Neuronal stem cell (in vitro differentiated cells): ENCODE measurements at regions not wholly inside any gene's neighbourhood (a gene's known extent, or its start where the extent isn't known, plus 50 kb on each side); places are given as distances from the start of the nearest gene placed in this dataset.

Experiments
- DNase-seq: peaks from one replicate; pipeline ENCODE4 v3.0.0-alpha.2; 2013; ENCODE audit warnings: low spot score
- H2AFZ ChIP-seq: one replicate; pipeline ENCODE4 v1.6.1; 2013; ENCODE audit warnings: mild to moderate bottlenecking, low read length, inconsistent platforms
- H2AK5ac ChIP-seq: 2 replicates; pipeline ENCODE4 v1.6.1; 2013; ENCODE audit warnings: low read depth, mild to moderate bottlenecking, inconsistent platforms, low read length, moderate library complexity, mixed read lengths
- H2BK120ac ChIP-seq: 2 replicates; pipeline ENCODE4 v1.6.1; 2013; ENCODE audit warnings: low read depth, mild to moderate bottlenecking, inconsistent platforms, low read length, moderate library complexity, mixed read lengths
- H2BK12ac ChIP-seq: one replicate; pipeline ENCODE4 v1.6.1; 2013; ENCODE audit warnings: low read length, inconsistent platforms
- H2BK15ac ChIP-seq: 2 replicates; pipeline ENCODE4 v1.6.1; 2013; ENCODE audit warnings: mild to moderate bottlenecking, low read length, inconsistent platforms, mixed read lengths
- H2BK5ac ChIP-seq: one replicate; pipeline ENCODE4 v1.6.1; 2013; ENCODE audit warnings: inconsistent platforms, mild to moderate bottlenecking, low read length, moderate library complexity
- H3K14ac ChIP-seq: one replicate; pipeline ENCODE4 v1.6.1; 2013; ENCODE audit warnings: low read length, inconsistent platforms
- H3K18ac ChIP-seq: 2 replicates; pipeline ENCODE4 v1.6.1; 2013; ENCODE audit warnings: low read length, inconsistent platforms
- H3K23ac ChIP-seq: 2 replicates; pipeline ENCODE4 v1.6.1; 2013; ENCODE audit warnings: low read depth, mild to moderate bottlenecking, mixed read lengths, low read length, inconsistent platforms; ENCODE audit not compliant: poor library complexity
- H3K27ac ChIP-seq: replicated peaks from 3 replicates; pipeline ENCODE4 v1.5.1; 2013; ENCODE audit warnings: low read length, inconsistent platforms
- H3K27me3 ChIP-seq, 3 experiments: 2 replicates each; pipeline ENCODE4 v1.6.1; 2013; ENCODE audit warnings: low read length in 3 of 3, mild to moderate bottlenecking in 2 of 3, inconsistent platforms in 1 of 3, low read depth in 1 of 3, mixed read lengths in 1 of 3, moderate library complexity in 1 of 3; ENCODE audit not compliant: control insufficient read depth in 3 of 3, insufficient read depth in 3 of 3
- H3K36me3 ChIP-seq, 2 donors: replicated peaks in 1 of 2; 2 replicates each; pipeline ENCODE4 v1.6.1; 2013; ENCODE audit warnings: low read length in 2 of 2; ENCODE audit not compliant: control insufficient read depth in 2 of 2, insufficient read depth in 2 of 2
- H3K4ac ChIP-seq: 2 replicates; pipeline ENCODE4 v1.6.1; 2013; ENCODE audit warnings: inconsistent platforms, mild to moderate bottlenecking, low read length, moderate library complexity
- H3K4me1 ChIP-seq, 2 donors: 1 replicate in 1 of 2; 2 replicates in 1 of 2; pipeline ENCODE4 v1.6.1; 2013; ENCODE audit warnings: low read length in 2 of 2, low read depth in 1 of 2; ENCODE audit not compliant: control insufficient read depth in 2 of 2, insufficient read depth in 1 of 2
- H3K4me2 ChIP-seq: one replicate; pipeline ENCODE4 v1.6.1; 2013; ENCODE audit warnings: mild to moderate bottlenecking, low read length, inconsistent platforms; ENCODE audit not compliant: insufficient read depth, poor library complexity, severe bottlenecking
- H3K4me3 ChIP-seq, 2 donors: 2 replicates each; pipeline ENCODE4 v1.5.1; 2013; ENCODE audit warnings: low read length in 2 of 2, mild to moderate bottlenecking in 2 of 2, inconsistent platforms in 1 of 2, moderate library complexity in 1 of 2
- H3K79me1 ChIP-seq: one replicate; pipeline ENCODE4 v1.6.1; 2013; ENCODE audit warnings: low read depth, mild to moderate bottlenecking, inconsistent platforms, low read length, moderate library complexity
- H3K9ac ChIP-seq: one replicate; pipeline ENCODE4 v1.6.1; 2013; ENCODE audit warnings: mild to moderate bottlenecking, low read depth, low read length, inconsistent platforms; ENCODE audit not compliant: poor library complexity
- H3K9me3 ChIP-seq, 2 donors: replicated peaks in 1 of 2; 2 replicates each; pipeline versions ENCODE3 to v1.6.1; 2013; ENCODE audit warnings: low read length in 2 of 2, mild to moderate bottlenecking in 2 of 2, inconsistent platforms in 1 of 2, low read depth in 1 of 2, mixed read lengths in 1 of 2, moderate library complexity in 1 of 2; ENCODE audit not compliant: control insufficient read depth in 2 of 2, insufficient read depth in 1 of 2
- H4K8ac ChIP-seq: one replicate; pipeline ENCODE4 v1.6.1; 2013; ENCODE audit warnings: low read depth, mild to moderate bottlenecking, inconsistent platforms, low read length, moderate library complexity
- H4K91ac ChIP-seq: one replicate; pipeline ENCODE4 v1.6.1; 2013; ENCODE audit warnings: low read length, low read depth, mild to moderate bottlenecking, inconsistent platforms; ENCODE audit not compliant: poor library complexity
- WGBS, 2 donors: extraction: QIAGEN DNeasy Blood & Tissue Kit; methylation state at CpG; one replicate each; pipeline ENCODE4 v1.1.7; 2013; ENCODE audit warnings: missing lambda C conversion rate in 2 of 2, mixed read lengths in 1 of 2; ENCODE audit not compliant: insufficient read length in 2 of 2, insufficient replicate concordance in 1 of 2; ENCODE audit errors: extremely low coverage in 2 of 2; 5-methylcytosine and 5-hydroxymethylcytosine counted together

GRCh38 chr6:113182370-113183141, 674.6 kb upstream of the MARCKS start:
- Histone ChIP-seq H3K27me3 (no peaks in the 10 kb centered on the region), H2AK5ac (no peak overlapping the region), H2BK15ac (no peak overlapping the region), H3K27ac (no peak overlapping the region), H2BK120ac (no peak overlapping the region), H3K79me1 (no peaks in the 10 kb centered on the region), H3K18ac (no peak overlapping the region), H3K4me3 (no peak overlapping the region), H3K36me3 (no peaks in the 10 kb centered on the region), H2BK5ac (no peak overlapping the region), H4K91ac (no peak overlapping the region), H3K4ac (no peak overlapping the region), H3K14ac (no peak overlapping the region), H3K9me3 (peaks cover 0 to 8% of the 10 kb centered on the region in 2 donors), H2BK12ac (no peak overlapping the region), H3K23ac (no peak overlapping the region), H2AFZ (no peak overlapping the region), H3K4me1 (peaks cover 0 to 5% of the 10 kb centered on the region in 2 donors), H3K9ac (no peak overlapping the region), H4K8ac (no peak overlapping the region), H3K4me2 (no peak overlapping the region)
- DNase-seq = no peak
- WGBS, 2 donors = no CpG with 5 or more reads among the region's 3 CpGs

GRCh38 chr6:113184291-113184690, 672.9 kb upstream of the MARCKS start:
- Histone ChIP-seq H3K36me3 (no peaks in the 10 kb centered on the region), H3K79me1 (no peaks in the 10 kb centered on the region), H3K4me2 (no peak overlapping the region), H3K23ac (no peak overlapping the region), H2AFZ (no peak overlapping the region), H3K27ac (no peak overlapping the region), H3K4me1 (peaks cover 0 to 5% of the 10 kb centered on the region in 2 donors), H2BK120ac (no peak overlapping the region), H4K91ac (no peak overlapping the region), H4K8ac (no peak overlapping the region), H3K4ac (no peak overlapping the region), H3K9ac (no peak overlapping the region), H2BK15ac (no peak overlapping the region), H2BK5ac (no peak overlapping the region), H3K9me3 (peaks cover 0 to 8% of the 10 kb centered on the region in 2 donors), H3K27me3 (no peaks in the 10 kb centered on the region), H2AK5ac (no peak overlapping the region), H3K18ac (no peak overlapping the region), H2BK12ac (no peak overlapping the region), H3K4me3 (no peak overlapping the region), H3K14ac (no peak overlapping the region)
- no CpG with 5 or more reads among the region's 3 CpGs for WGBS, 2 donors
- DNase-seq = no peak

GRCh38 chr6:113184736-113185135, 672.4 kb upstream of the MARCKS start:
- H3K4me2 ChIP-seq = no peak overlapping the region
- no peak overlapping the region for H3K14ac ChIP-seq
- H3K27me3 ChIP-seq = no peaks in the 10 kb centered on the region
- H2AK5ac ChIP-seq = no peak overlapping the region
- DNase-seq = no peak
- peaks cover 0 to 8% of the 10 kb centered on the region in 2 donors for H3K9me3 ChIP-seq
- no peak overlapping the region for H3K4me3 ChIP-seq
- no peak overlapping the region for H2BK120ac ChIP-seq
- H2AFZ ChIP-seq = no peak overlapping the region
- no peak overlapping the region for H4K91ac ChIP-seq
- no peak overlapping the region for H3K27ac ChIP-seq
- H4K8ac ChIP-seq = no peak overlapping the region
- no CpG with 5 or more reads among the region's 2 CpGs for WGBS, 2 donors
- peaks cover 0 to 5% of the 10 kb centered on the region in 2 donors for H3K4me1 ChIP-seq
- no peak overlapping the region for H2BK5ac ChIP-seq
- H3K36me3 ChIP-seq = no peaks in the 10 kb centered on the region
- no peak overlapping the region for H3K23ac ChIP-seq
- no peak overlapping the region for H3K4ac ChIP-seq
- H3K18ac ChIP-seq = no peak overlapping the region
- no peak overlapping the region for H2BK15ac ChIP-seq
- H3K9ac ChIP-seq = no peak overlapping the region
- H2BK12ac ChIP-seq = no peak overlapping the region
- no peaks in the 10 kb centered on the region for H3K79me1 ChIP-seq

- H3K9ac ChIP-seq = no peak overlapping the region
- no peak for DNase-seq
- peaks cover 0 to 8% of the 10 kb centered on the region in 2 donors for H3K9me3 ChIP-seq
- no peak overlapping the region for H2BK120ac ChIP-seq
- H4K91ac ChIP-seq = no peak overlapping the region
- no peaks in the 10 kb centered on the region for H3K36me3 ChIP-seq
- no peaks in the 10 kb centered on the region for H3K27me3 ChIP-seq
- no peak overlapping the region for H3K23ac ChIP-seq
- no peak overlapping the region for H2AFZ ChIP-seq
- no peak overlapping the region for H2BK15ac ChIP-seq
- H4K8ac ChIP-seq = no peak overlapping the region
- no peaks in the 10 kb centered on the region for H3K79me1 ChIP-seq
- H2AK5ac ChIP-seq = no peak overlapping the region
- no peak overlapping the region for H2BK12ac ChIP-seq
- H3K4me3 ChIP-seq = no peak overlapping the region
- no peak overlapping the region for H2BK5ac ChIP-seq
- H3K14ac ChIP-seq = no peak overlapping the region
- no peak overlapping the region for H3K4ac ChIP-seq
- H3K18ac ChIP-seq = no peak overlapping the region
- H3K4me1 ChIP-seq = peaks cover 0 to 5% of the 10 kb centered on the region in 2 donors
- no peak overlapping the region for H3K4me2 ChIP-seq
- H3K27ac ChIP-seq = no peak overlapping the region
Measured at GRCh38 chr6:113185299-113185698, 671.8 kb upstream of the MARCKS start.
